ENCODE measurements at regions not wholly inside any gene's neighbourhood (a gene's known extent, or its start where the extent isn't known, plus 50 kb on each side); places are given as distances from the start of the nearest gene placed in this dataset.

- no peak for TF ChIP-seq CBX3 (IDR thresholded peaks at IDR 0.05; ENCODE audit: borderline replicate concordance, low read depth)
- TF ChIP-seq CTCF (IDR thresholded peaks at IDR 0.05 in 2 of 3, conservative IDR thresholded peaks at IDR 0.05 in 1 of 3; ENCODE audit: control insufficient read depth in 2 of 3, extremely low read depth in 1 of 3, insufficient read depth in 1 of 3, low read depth in 3 of 3, low read length in 3 of 3), result 0 out of 6 replicates have a peak, but pooled peaks of 1 of the 3 experiments have one; percentile 2
- TF ChIP-seq SMC3 (IDR thresholded peaks at IDR 0.05; ENCODE audit: borderline replicate concordance, low read length), result no peak
- TF ChIP-seq MLLT1 (IDR thresholded peaks at IDR 0.05), result no peak
- no peak for TF ChIP-seq E2F4 (IDR thresholded peaks at IDR 0.05; ENCODE audit: low read depth, low read length)
- TF ChIP-seq NR2C1 (IDR thresholded peaks at IDR 0.05), result no peak
- TF ChIP-seq TCF12 (IDR thresholded peaks at IDR 0.05; ENCODE audit: low read depth, low read length), result no peak
- no peak for TF ChIP-seq ZBTB33 (IDR thresholded peaks at IDR 0.05)
- no peak for TF ChIP-seq PBX3 (IDR thresholded peaks at IDR 0.05; ENCODE audit: insufficient replicate concordance, low read depth, low read length)
- no peak for TF ChIP-seq CBFB (IDR thresholded peaks at IDR 0.05; ENCODE audit: low read depth)
- TF ChIP-seq POLR2AphosphoS2 (IDR thresholded peaks at IDR 0.05; ENCODE audit: low read depth, low read length), result no peak
- no peak for TF ChIP-seq GABPA (IDR thresholded peaks at IDR 0.05; ENCODE audit: low read depth)
- no peak for TF ChIP-seq POU2F2 (IDR thresholded peaks at IDR 0.05; ENCODE audit: borderline replicate concordance, low read depth, low read length)
These were observed 84.0 kb upstream of the IGFBP7 start for GRCh38 chr4:57194068-57194611.

Measured in GM12878 (cell line).